ENCODE measurements at regions not wholly inside any gene's neighbourhood (a gene's known extent, or its start where the extent isn't known, plus 50 kb on each side); places are given as distances from the start of the nearest gene placed in this dataset.

DNA sequence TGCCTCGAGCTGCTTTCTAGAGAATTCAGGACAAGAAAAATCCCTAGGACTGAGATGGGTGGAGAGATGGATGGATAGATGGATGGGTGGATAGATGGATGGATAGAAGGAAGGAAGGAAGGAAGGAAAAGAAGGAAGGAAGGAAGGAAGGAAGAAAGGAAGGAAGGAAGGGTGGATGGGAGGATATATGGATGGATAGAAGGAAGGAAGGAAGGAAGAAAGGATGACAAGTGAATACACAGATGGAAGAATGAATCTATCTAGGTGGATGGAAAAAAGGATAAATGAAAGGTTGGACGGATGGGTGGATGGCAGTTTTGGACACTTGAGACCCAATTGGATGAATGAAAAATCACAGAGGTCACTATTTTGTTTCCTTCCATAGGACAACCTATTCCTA is 120.4 kb upstream of the KAZN start:
- FAIRE-seq = no peak
- Histone ChIP-seq H3K27me3 (ENCODE audit: control insufficient read depth, insufficient read depth, low read length) (no peaks in the 10 kb centered on the region), H3K9me3 (ENCODE audit: control insufficient read depth in 2 of 3, insufficient read depth in 1 of 3, low read length in 3 of 3) (no peaks in the 10 kb centered on the region), H3K27ac (ENCODE audit: low read depth in 2 of 2, low read length in 2 of 2) (no peak overlapping the region), H3K9ac (ENCODE audit: low read length in 3 of 3) (no peak overlapping the region), H3K4me1 (ENCODE audit: control insufficient read depth in 2 of 3, insufficient read depth in 2 of 3, low read depth in 1 of 3, low read length in 3 of 3) (no peaks in the 10 kb centered on the region), H3K4me3 (ENCODE audit: low read length in 3 of 3) (no peak overlapping the region), H3K36me3 (ENCODE audit: control insufficient read depth in 2 of 3, insufficient read depth in 3 of 3, low read length in 3 of 3) (no peaks in the 10 kb centered on the region)
- DNase-seq = no peak
- TF ChIP-seq CTCF (IDR thresholded peaks at IDR 0.05; ENCODE audit: borderline replicate concordance, extremely low read depth, insufficient read depth) = no peak
- intact Hi-C loops (cut with DNase I) = no loop called here

DNA sequence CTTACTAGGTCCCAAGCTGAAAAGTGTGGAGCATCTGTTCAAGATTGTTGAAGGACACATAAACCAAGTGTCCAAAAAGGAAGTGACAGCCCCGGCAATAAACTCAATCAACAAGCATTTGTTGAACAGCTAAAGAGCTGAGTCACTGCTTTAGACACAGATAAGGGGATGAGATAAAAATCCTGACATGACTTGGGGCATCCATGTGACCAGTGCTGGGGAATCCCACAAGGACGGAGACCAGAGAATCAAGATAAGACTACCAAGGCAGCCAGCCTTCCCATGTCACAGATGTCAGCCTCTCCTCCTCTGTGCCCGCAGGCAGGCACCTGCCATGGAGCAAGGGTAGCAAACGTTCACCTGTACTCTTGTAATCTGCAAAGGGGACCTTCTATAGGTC is 118.6 kb upstream of the KAZN start:
- no peak overlapping the region for H3K27ac ChIP-seq (ENCODE audit: low read depth in 2 of 2, low read length in 2 of 2)
- H3K27me3 ChIP-seq (ENCODE audit: control insufficient read depth, insufficient read depth, low read length) = no peaks in the 10 kb centered on the region
- FAIRE-seq (no peak), DNase-seq (no peak)
- no peak for TF ChIP-seq CTCF (IDR thresholded peaks at IDR 0.05; ENCODE audit: borderline replicate concordance, extremely low read depth, insufficient read depth)
- H3K4me3 ChIP-seq (ENCODE audit: low read length in 3 of 3) = no peak overlapping the region
- H3K9me3 ChIP-seq (ENCODE audit: control insufficient read depth in 2 of 3, insufficient read depth in 1 of 3, low read length in 3 of 3) = no peaks in the 10 kb centered on the region
- intact Hi-C loops (cut with DNase I) = no loop called here
- H3K4me1 ChIP-seq (ENCODE audit: control insufficient read depth in 2 of 3, insufficient read depth in 2 of 3, low read depth in 1 of 3, low read length in 3 of 3) = no peaks in the 10 kb centered on the region
- H3K36me3 ChIP-seq (ENCODE audit: control insufficient read depth in 2 of 3, insufficient read depth in 3 of 3, low read length in 3 of 3) = no peaks in the 10 kb centered on the region
- H3K9ac ChIP-seq (ENCODE audit: low read length in 3 of 3) = no peak overlapping the region

- Histone ChIP-seq H3K4me1 (ENCODE audit: control insufficient read depth in 2 of 3, insufficient read depth in 2 of 3, low read depth in 1 of 3, low read length in 3 of 3) (no peaks in the 10 kb centered on the region), H3K9ac (ENCODE audit: low read length in 3 of 3) (no peak overlapping the region), H3K9me3 (ENCODE audit: control insufficient read depth in 2 of 3, insufficient read depth in 1 of 3, low read length in 3 of 3) (no peaks in the 10 kb centered on the region), H3K27me3 (ENCODE audit: control insufficient read depth, insufficient read depth, low read length) (no peaks in the 10 kb centered on the region), H3K27ac (ENCODE audit: low read depth in 2 of 2, low read length in 2 of 2) (no peak overlapping the region), H3K36me3 (ENCODE audit: control insufficient read depth in 2 of 3, insufficient read depth in 3 of 3, low read length in 3 of 3) (no peaks in the 10 kb centered on the region), H3K4me3 (ENCODE audit: low read length in 3 of 3) (no peak overlapping the region)
- no peak for DNase-seq
- intact Hi-C loops (cut with DNase I) = no loop called here
- FAIRE-seq = no peak
- no peak for TF ChIP-seq CTCF (IDR thresholded peaks at IDR 0.05; ENCODE audit: borderline replicate concordance, extremely low read depth, insufficient read depth)
Observed at GRCh38 chr1:14482784-14483450, 115.6 kb upstream of the KAZN start.

DNA sequence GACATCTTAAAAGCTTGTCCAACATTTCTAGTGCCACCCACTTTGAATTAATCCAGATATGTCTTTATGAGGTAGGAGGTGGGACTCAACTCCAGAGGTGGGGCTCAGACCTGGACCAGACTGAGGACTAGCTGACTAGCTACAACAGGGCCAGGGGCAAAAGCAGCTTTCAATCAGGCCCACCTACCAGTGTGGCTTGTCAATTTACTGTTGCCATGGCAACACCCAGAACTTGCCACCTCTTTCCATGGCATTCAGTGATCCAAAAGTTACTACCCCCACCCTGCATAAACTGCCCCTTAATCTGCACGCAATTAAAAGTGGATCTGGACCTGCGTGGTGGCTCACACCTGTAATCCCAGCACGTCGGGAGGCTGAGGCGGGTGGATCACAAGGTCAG is 113.2 kb upstream of the KAZN start:
- Histone ChIP-seq H3K36me3 (ENCODE audit: control insufficient read depth in 2 of 3, insufficient read depth in 3 of 3, low read length in 3 of 3) (no peaks in the 10 kb centered on the region), H3K9me3 (ENCODE audit: control insufficient read depth in 2 of 3, insufficient read depth in 1 of 3, low read length in 3 of 3) (no peaks in the 10 kb centered on the region), H3K9ac (ENCODE audit: low read length in 3 of 3) (no peak overlapping the region), H3K27ac (ENCODE audit: low read depth in 2 of 2, low read length in 2 of 2) (no peak overlapping the region), H3K4me3 (ENCODE audit: low read length in 3 of 3) (no peak overlapping the region), H3K27me3 (ENCODE audit: control insufficient read depth, insufficient read depth, low read length) (no peaks in the 10 kb centered on the region), H3K4me1 (ENCODE audit: control insufficient read depth in 2 of 3, insufficient read depth in 2 of 3, low read depth in 1 of 3, low read length in 3 of 3) (no peaks in the 10 kb centered on the region)
- intact Hi-C loops (cut with DNase I) = no loop called here
- no peak for DNase-seq
- FAIRE-seq = no peak
- TF ChIP-seq CTCF (IDR thresholded peaks at IDR 0.05; ENCODE audit: borderline replicate concordance, extremely low read depth, insufficient read depth) = no peak
